Neural progenitor cell (in vitro differentiated cells): ENCODE measurements at regions not wholly inside any gene's neighbourhood (a gene's known extent, or its start where the extent isn't known, plus 50 kb on each side); places are given as distances from the start of the nearest gene placed in this dataset.
"Not testable (repeated sequence)": the region's sequence is repeated elsewhere in the genome, so short reads cannot be mapped to it uniquely, and the experiment has no call there.

Experiments used
- CTCF ChIP-seq: fragments of 200-600 bp; sonication (generic); IDR thresholded peaks from 2 replicates; pipeline ENCODE4 v1.5.1; 2017; ENCODE audit warnings: antibody characterized with exemption, mild to moderate bottlenecking
- EZH2 ChIP-seq: fragments of 200-600 bp; sonication (generic); IDR thresholded peaks from 2 replicates; pipeline ENCODE4 v1.6.1; 2017; ENCODE audit warnings: antibody characterized with exemption, mild to moderate bottlenecking, moderate library complexity
- EZH2phosphoT487 ChIP-seq: fragments of 200-600 bp; sonication (generic); IDR thresholded peaks from 2 replicates; pipeline ENCODE4 v1.6.1; 2017; ENCODE audit warnings: antibody characterized with exemption

- not testable (repeated sequence) for TF ChIP-seq EZH2, CTCF, EZH2phosphoT487
Observed at GRCh38 chr9:25288195-25288594, 390.0 kb downstream of the TUSC1 start.
